ENCODE measurements at regions not wholly inside any gene's neighbourhood (a gene's known extent, or its start where the extent isn't known, plus 50 kb on each side); places are given as distances from the start of the nearest gene placed in this dataset.

DNA sequence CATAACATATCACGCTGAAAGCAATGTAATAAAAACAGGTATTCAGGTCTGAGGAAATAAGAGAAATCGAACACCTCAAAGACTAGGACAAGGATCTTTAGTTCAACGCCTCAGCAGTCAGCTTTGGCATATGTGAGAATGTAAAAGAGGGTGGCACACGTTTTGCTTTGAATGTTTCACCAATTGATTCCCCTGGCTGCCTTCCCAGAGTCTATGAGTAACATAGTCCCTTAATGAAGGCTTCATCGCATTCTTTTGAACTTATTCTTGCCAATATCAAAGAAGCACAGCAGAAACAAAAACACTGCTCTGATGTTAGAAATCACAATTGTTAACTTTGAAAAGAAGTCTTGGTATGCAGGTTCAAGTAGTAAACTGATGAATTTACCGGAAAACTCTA is 764.8 kb downstream of the ADGRL2 start:
- DNase-seq (ENCODE audit: low read depth), result peak; percentile 88
- TF ChIP-seq CTCF (IDR thresholded peaks at IDR 0.05; ENCODE audit: insufficient read depth, low read length), result no peak
- H3K4me3 ChIP-seq (ENCODE audit: low read depth, low read length), result no peak overlapping the region

GRCh38 chr1:82565146-82565545 is 764.4 kb downstream of the ADGRL2 start:
- TF ChIP-seq CTCF (IDR thresholded peaks at IDR 0.05; ENCODE audit: insufficient read depth, low read length), result peak; percentile 37
- H3K4me3 ChIP-seq (ENCODE audit: low read depth, low read length), result no peak overlapping the region
- DNase-seq (ENCODE audit: low read depth), result peak; percentile 79

- no peak overlapping the region for H3K4me3 ChIP-seq (ENCODE audit: low read depth, low read length)
- no peak for TF ChIP-seq CTCF (IDR thresholded peaks at IDR 0.05; ENCODE audit: insufficient read depth, low read length)
- no peak for DNase-seq (ENCODE audit: low read depth)
Observed at GRCh38 chr1:82564333-82564732, 763.6 kb downstream of the ADGRL2 start.

DNA sequence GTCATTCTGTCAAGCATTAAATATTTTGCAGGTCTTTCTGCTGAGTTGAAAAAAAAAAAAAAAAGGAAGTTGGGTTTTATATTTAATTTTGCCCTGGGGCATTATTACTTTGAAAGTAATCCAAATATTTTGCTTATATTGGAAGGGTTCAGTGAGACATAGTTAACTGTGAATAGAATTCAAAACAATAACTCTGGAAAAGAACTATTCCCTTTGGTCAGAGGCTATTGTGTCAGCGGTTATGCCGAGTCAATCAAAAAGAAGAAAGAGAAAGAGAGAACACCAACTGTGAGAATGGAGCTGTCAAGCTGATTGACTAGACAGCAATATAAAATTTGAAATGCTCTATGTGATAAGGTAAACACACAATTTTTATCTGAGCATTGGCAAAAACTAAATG is 761.7 kb downstream of the ADGRL2 start:
- no peak for TF ChIP-seq CTCF (IDR thresholded peaks at IDR 0.05; ENCODE audit: insufficient read depth, low read length)
- H3K4me3 ChIP-seq (ENCODE audit: low read depth, low read length), result no peak overlapping the region
- DNase-seq (ENCODE audit: low read depth), result peak; percentile 46

GRCh38 chr1:82560566-82560965 is 759.8 kb downstream of the ADGRL2 start:
- TF ChIP-seq CTCF (IDR thresholded peaks at IDR 0.05; ENCODE audit: insufficient read depth, low read length), result no peak
- H3K4me3 ChIP-seq (ENCODE audit: low read depth, low read length), result no peak overlapping the region
- DNase-seq (ENCODE audit: low read depth), result no peak

DNA sequence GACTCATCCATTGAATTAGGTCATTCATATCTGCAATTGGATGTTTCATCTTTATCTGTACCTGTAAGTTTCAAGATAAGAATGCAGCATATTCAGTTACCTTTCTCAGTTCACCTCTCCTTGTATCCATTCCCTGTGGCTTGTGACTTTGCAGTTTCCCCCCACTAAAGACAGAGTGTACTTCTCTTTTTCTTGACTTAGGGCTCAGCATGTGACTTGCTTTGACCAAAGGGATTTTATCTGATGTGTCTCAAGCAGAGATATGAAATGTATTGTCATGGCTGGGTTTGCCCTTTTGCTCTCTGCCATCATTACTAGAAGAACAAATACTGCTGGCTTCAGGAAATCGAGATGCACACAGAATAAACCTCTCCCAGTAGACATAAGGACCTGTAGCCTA is 754.8 kb downstream of the ADGRL2 start:
- no peak for TF ChIP-seq CTCF (IDR thresholded peaks at IDR 0.05; ENCODE audit: insufficient read depth, low read length)
- DNase-seq (ENCODE audit: low read depth), result no peak
- no peak overlapping the region for H3K4me3 ChIP-seq (ENCODE audit: low read depth, low read length)

DNA sequence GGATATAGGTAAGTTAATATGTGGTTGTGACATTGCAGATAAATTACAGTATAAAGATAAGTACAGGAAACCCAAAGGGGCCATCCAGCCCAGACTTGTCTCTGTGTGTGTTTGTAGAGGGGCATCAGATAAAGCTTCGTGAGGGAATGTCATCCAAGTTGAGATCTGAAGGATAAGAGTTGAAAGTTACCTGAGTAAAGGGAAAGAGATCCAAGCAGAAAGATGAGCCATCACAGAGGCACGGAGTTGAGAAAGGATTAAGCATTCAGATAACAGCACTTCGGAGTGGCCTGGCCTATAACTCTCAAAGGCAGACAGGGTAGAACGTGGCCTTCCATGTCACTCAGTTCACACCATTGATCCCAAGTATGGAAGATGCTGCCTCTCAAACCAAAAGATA is 749.1 kb downstream of the ADGRL2 start:
- no peak overlapping the region for H3K4me3 ChIP-seq (ENCODE audit: low read depth, low read length)
- TF ChIP-seq CTCF (IDR thresholded peaks at IDR 0.05; ENCODE audit: insufficient read depth, low read length), result no peak
- DNase-seq (ENCODE audit: low read depth), result no peak
